ENCODE measurements at regions not wholly inside any gene's neighbourhood (a gene's known extent, or its start where the extent isn't known, plus 50 kb on each side); places are given as distances from the start of the nearest gene placed in this dataset.

DNA sequence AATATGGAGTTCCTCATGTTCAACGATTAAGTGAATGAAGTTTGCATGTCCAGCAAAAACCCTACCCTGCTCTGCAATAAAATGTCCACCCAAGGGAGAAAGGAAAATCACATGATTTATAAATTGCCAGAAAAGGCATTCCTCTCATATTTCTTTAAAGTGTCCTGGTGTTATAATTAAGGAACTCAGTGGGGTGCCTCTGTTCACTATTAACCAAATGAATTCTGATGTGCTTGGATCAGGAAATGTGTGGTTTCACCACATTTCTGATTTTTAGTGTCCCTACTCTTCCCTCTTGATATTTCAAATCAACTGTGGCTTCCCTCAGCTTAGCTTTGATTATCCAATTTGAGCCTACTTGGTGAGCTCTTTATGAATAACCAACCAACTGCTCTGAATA lies 208.1 kb downstream of the PHLDA1 start:
- H3K27ac Mint-ChIP-seq = no peak overlapping the region
- ATAC-seq (no peak), DNase-seq (no peak)
- H3K9me3 Mint-ChIP-seq (ENCODE audit: low read depth) = no peaks in the 10 kb centered on the region
- no peak overlapping the region for H3K4me3 Mint-ChIP-seq
- H3K36me3 Mint-ChIP-seq (ENCODE audit: low read depth) = no peaks in the 10 kb centered on the region
- ChIA-PET CTCF (interaction anchor here (0.6 kb wide), 1 partner anchor 1401 kb away, joined by 3 read pairs; no protein-coding TSS in a partner anchor), POLR2A (no interaction called here)
- H3K27me3 Mint-ChIP-seq = peaks cover 9% of the 10 kb centered on the region
- intact Hi-C loops (cut with DNase I, micrococcal nuclease) = no loop called here
- no peaks in the 10 kb centered on the region for H3K4me1 Mint-ChIP-seq

DNA sequence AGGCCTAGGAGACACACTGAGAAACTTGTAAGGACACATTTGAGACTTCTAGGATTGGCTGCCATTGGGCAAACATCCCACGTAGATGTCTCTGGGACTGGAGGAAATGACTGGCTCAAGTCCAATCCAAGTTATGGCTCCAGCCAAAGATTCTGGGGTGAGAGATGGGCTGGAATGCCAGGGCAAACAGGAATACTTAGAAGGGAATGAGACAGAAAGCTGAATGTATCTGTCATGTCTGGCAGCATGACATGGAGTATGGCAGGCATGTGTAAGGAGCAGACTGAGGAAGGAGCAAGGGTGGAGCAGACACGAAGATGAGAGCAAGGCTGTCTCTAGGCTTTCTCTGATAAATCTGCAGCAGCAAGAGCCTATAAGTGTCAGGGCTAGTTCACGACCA lies 209.2 kb downstream of the PHLDA1 start:
- no peak overlapping the region for H3K4me3 Mint-ChIP-seq
- peaks cover 9% of the 10 kb centered on the region for H3K27me3 Mint-ChIP-seq
- ATAC-seq (no peak), DNase-seq (no peak)
- no peaks in the 10 kb centered on the region for H3K4me1 Mint-ChIP-seq
- ChIA-PET CTCF (interaction anchor here (0.6 kb wide), 2 partner anchors 769 to 1754 kb away, joined by 3 read pairs; no protein-coding TSS in a partner anchor), POLR2A (no interaction called here)
- no peaks in the 10 kb centered on the region for H3K9me3 Mint-ChIP-seq (ENCODE audit: low read depth)
- no peak overlapping the region for H3K27ac Mint-ChIP-seq
- H3K36me3 Mint-ChIP-seq (ENCODE audit: low read depth) = no peaks in the 10 kb centered on the region
- intact Hi-C loops (cut with DNase I, micrococcal nuclease) = no loop called here

DNA sequence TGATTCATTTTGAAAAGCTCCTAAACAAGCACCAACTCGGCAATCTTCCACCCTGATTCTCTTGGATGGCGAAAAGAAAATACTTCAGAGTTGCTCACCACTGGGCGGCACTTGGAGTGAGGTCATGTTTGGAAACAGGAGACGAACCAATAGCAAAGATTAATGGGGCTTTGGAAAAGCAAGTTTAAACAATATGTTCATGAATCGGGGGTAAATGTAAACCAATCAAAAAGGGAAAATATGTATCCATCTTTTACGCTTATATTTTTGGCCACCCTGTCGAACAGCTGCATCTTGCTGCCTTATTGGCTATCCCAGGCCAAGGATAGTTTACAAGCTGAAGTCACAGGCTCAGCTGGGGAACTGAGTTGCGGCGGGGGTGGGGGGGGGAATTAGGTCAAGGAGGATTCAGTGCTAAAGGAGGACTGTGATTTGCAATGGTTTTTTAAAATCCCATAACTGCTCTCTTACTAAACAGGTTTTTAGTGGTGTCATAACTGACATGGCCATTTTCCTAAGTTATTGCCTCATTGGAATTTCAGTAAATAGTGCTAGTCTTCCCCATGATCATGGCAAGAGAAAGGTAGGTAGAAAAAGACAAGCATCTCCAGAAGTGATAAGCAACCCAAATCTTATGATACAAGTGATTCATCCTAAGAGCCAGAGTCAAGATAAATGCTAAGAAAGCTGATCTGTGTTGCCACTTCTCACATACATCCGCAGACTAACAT lies 210.6 kb downstream of the PHLDA1 start:
- Mint-ChIP-seq H3K36me3 (ENCODE audit: low read depth) (no peaks in the 10 kb centered on the region), H3K27me3 (peaks cover 9% of the 10 kb centered on the region), H3K9me3 (ENCODE audit: low read depth) (no peaks in the 10 kb centered on the region), H3K27ac (no peak overlapping the region), H3K4me1 (peaks cover 5% of the 10 kb centered on the region), H3K4me3 (no peak overlapping the region)
- POLR2A ChIA-PET = no interaction called here
- no peak for DNase-seq
- intact Hi-C loops (cut with DNase I, micrococcal nuclease) = no loop called here
- ATAC-seq = no peak
- CTCF ChIA-PET = interaction anchor here (0.5 to 0.9 kb wide), 2 partner anchors 11 to 163 kb away, joined by 3 read pairs; no protein-coding TSS in a partner anchor

DNA sequence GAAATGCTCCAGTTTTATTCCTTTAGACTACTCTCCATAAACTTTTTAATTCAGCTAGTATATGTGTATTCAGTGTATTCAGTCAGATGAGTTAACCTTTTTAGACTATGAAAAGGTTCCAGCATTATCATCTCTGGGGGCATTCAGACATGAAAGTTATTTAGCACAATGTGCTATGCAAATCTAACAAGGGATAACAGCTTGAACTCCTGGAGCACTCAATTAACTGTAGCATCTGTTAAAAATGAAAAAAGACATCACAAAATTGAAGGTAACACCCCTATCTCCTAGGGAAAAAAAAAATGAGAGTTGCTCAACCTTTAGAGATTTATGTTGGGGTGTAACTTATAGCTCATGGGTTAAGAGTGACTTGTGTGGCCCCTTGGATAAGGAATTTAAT lies 211.5 kb downstream of the PHLDA1 start:
- H3K4me1 Mint-ChIP-seq = peaks cover 5% of the 10 kb centered on the region
- CTCF ChIA-PET = interaction anchor here (0.5 to 1.4 kb wide), 5 partner anchors 9 to 162 kb away, joined by 3 read pairs; no protein-coding TSS in a partner anchor
- H3K36me3 Mint-ChIP-seq (ENCODE audit: low read depth) = no peaks in the 10 kb centered on the region
- H3K9me3 Mint-ChIP-seq (ENCODE audit: low read depth) = no peaks in the 10 kb centered on the region
- H3K27me3 Mint-ChIP-seq = peaks cover 9% of the 10 kb centered on the region
- ATAC-seq (no peak), DNase-seq (no peak)
- intact Hi-C loops (cut with DNase I, micrococcal nuclease) = no loop called here
- no peak overlapping the region for H3K27ac Mint-ChIP-seq
- POLR2A ChIA-PET = interaction anchor here (1.0 kb wide), 1 partner anchor 212 kb away, joined by 3 read pairs; the partner anchor contains the start of gene PHLDA1
- H3K4me3 Mint-ChIP-seq = no peak overlapping the region

DNA sequence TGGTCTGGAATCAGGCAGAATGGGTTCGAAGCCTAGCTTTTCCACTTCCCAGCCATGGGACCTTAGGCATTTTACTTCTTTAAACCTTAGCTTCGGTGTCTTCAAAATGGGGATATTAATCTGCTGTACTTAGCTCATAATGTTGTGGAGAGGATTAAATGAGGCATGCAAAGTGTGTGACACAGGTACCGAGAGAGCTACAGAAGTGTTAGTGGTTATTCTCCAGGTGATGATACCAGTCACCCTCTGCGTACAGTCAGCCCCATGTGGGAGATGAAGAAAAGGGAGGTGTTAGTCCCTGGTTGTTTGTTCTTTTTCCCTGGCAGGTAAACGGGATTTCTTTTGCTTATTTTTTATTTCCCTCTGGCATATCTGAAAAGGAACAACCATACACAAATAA lies 212.1 kb downstream of the PHLDA1 start:
- CTCF ChIA-PET = interaction anchor here (0.6 to 1.4 kb wide), 3 partner anchors 9 to 218 kb away, joined by 3 read pairs; no protein-coding TSS in a partner anchor
- H3K36me3 Mint-ChIP-seq (ENCODE audit: low read depth) = no peaks in the 10 kb centered on the region

DNA sequence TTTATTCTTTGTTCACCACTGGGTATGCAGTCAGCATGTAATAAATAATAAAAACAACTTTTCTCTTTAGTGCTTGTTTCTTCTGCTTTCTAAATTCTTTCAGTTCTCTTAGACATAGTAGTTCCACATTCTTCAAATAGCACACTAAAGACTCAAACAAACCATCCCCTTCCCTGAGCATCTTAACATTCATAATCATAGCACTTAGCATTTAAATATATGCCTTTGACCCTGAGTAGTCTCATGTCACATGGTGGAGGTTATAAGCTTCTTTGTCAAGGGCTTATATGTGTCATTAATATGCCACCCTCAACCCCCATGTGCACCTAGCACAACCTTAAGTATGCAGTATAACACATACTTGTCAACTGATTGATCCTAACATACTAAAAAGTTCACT lies 212.7 kb downstream of the PHLDA1 start:
- ChIA-PET POLR2A (interaction anchor here (0.7 to 1.0 kb wide), 2 partner anchors 17 to 213 kb away, joined by 3 to 4 read pairs; partner anchors contain the start of gene PHLDA1), CTCF (interaction anchor here (1.2 to 1.4 kb wide), 2 partner anchors 10 to 218 kb away, joined by 3 read pairs; no protein-coding TSS in a partner anchor)
- H3K4me1 Mint-ChIP-seq = peaks cover 5% of the 10 kb centered on the region
- ATAC-seq (no peak), DNase-seq (no peak)
- intact Hi-C loops (cut with DNase I, micrococcal nuclease) = no loop called here
- H3K27ac Mint-ChIP-seq = no peak overlapping the region
- H3K36me3 Mint-ChIP-seq (ENCODE audit: low read depth) = no peaks in the 10 kb centered on the region
- no peak overlapping the region for H3K4me3 Mint-ChIP-seq
- H3K9me3 Mint-ChIP-seq (ENCODE audit: low read depth) = no peaks in the 10 kb centered on the region
- H3K27me3 Mint-ChIP-seq = peaks cover 6% of the 10 kb centered on the region

More for the DNA sequence above, 212.1 kb downstream of the PHLDA1 start:
- Mint-ChIP-seq H3K4me3 (no peak overlapping the region), H3K27ac (no peak overlapping the region), H3K4me1 (peaks cover 5% of the 10 kb centered on the region), H3K9me3 (ENCODE audit: low read depth) (no peaks in the 10 kb centered on the region), H3K27me3 (peaks cover 6% of the 10 kb centered on the region)
- POLR2A ChIA-PET = interaction anchor here (1.0 kb wide), 1 partner anchor 212 kb away, joined by 3 read pairs; the partner anchor contains the start of gene PHLDA1
- intact Hi-C loops (cut with DNase I, micrococcal nuclease) = no loop called here
- DNase-seq (no peak), ATAC-seq (peak; percentile 31)

DNA sequence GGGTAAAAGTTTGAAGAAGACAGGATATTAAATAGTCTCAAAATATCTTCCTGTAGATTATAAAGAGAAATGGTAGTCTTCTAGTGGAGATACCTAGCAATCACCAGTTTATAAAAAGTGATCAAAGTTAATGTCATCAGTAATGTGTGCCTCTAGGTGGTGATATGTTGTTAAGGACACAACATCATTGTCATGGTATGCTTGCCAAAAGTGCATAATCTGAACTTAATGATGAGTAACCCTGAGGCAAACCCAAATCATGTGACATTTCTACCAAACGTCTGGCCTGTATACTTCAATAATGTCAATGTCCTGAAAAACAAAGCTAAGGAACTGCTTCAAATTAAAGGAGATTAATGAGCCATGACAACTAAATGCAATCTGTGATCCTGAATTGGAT lies 214.7 kb downstream of the PHLDA1 start:
- intact Hi-C loops (cut with DNase I, micrococcal nuclease) = loop anchor here (1.0 to 2.0 kb wide), 2 partner anchors 220 kb away; no protein-coding TSS in a partner anchor
- no peak overlapping the region for H3K4me3 Mint-ChIP-seq
- POLR2A ChIA-PET = no interaction called here
- no peak for DNase-seq
- CTCF ChIA-PET = interaction anchor here (1.0 to 2.6 kb wide), 3 partner anchors 215 to 342 kb away, joined by 3 to 11 read pairs (median 9); partner anchors contain the start of gene PHLDA1
- peaks cover 11% of the 10 kb centered on the region for H3K4me1 Mint-ChIP-seq
- H3K36me3 Mint-ChIP-seq (ENCODE audit: low read depth) = no peaks in the 10 kb centered on the region
- H3K27ac Mint-ChIP-seq = no peak overlapping the region
- no peaks in the 10 kb centered on the region for H3K9me3 Mint-ChIP-seq (ENCODE audit: low read depth)
- ATAC-seq = peak; percentile 87
- H3K27me3 Mint-ChIP-seq = peaks cover 3% of the 10 kb centered on the region

DNA sequence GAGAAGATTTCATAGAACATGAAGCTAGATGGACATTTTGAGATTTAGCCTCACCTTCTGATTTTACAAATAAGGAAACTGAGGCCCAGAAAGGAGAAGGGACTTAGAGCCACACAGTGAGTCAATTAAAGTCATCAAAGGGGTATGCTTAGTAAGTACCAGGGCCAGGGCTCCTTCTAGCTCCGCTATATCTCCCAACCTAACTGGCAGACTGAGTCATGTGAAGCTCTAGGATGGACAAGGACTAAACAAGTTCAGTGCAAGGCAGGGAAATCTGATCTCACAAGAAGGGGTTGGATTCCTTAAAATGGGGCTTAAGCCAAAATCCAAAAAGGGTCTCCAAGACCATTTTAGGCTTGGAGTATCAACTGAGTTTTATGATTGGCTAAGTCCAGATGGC lies 215.8 kb downstream of the PHLDA1 start:
- intact Hi-C loops (cut with DNase I, micrococcal nuclease) = loop anchor here in 1 of 2 experiments (2.0 kb wide), 1 partner anchor 221 kb away; no protein-coding TSS in a partner anchor
- Mint-ChIP-seq H3K27me3 (peaks cover 4% of the 10 kb centered on the region), H3K4me1 (peaks cover 12% of the 10 kb centered on the region), H3K36me3 (ENCODE audit: low read depth) (no peaks in the 10 kb centered on the region), H3K4me3 (no peak overlapping the region), H3K9me3 (ENCODE audit: low read depth) (no peaks in the 10 kb centered on the region), H3K27ac (no peak overlapping the region)
- DNase-seq = no peak
- ATAC-seq = no peak
- ChIA-PET POLR2A (no interaction called here), CTCF (interaction anchor here (0.7 to 2.6 kb wide), 6 partner anchors 96 to 222 kb away, joined by 3 to 9 read pairs (median 3); partner anchors contain the start of gene PHLDA1)

DNA sequence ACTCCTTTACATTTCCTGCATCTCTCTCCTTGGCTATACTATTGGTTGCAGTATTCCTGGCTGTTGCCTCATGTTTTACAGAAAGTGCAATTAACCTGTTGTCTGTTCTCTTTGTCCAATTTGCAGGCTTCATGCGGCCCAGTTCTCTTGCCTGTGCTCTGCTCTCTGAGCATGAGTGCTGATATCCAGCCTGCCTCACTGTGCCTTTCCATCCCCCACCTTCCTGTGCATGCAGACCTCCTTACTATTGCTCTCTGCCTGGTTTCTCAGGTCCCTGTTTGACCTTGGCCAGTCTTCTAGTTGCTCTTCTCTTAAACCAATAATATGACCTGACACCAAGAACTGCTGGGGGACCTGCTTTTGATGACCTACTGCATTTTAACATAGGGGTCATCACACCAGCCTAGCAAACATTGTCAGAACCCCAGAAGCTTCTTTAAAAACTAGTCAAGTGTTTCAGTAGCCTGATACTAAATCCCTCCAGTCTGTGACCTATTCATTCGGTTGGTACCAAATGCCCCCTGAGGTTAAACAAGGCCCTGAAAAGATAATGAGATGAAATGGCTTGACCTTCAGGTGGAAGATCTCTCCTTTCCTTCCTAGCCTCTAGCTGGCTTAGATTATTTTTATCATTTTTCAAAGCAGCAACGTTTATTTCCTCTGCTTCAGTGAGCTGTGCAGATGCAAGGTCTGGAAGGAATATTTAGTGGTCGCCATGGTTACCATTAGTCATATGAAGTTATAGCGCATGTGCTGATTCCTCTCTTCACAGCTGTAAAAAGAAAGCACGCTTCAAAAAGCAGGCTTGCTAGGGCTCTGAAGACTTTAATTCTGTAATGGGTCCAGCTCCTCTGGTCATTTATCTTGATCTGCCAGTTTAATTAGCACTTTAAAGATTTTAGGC lies 216.5 kb downstream of the PHLDA1 start:
- POLR2A ChIA-PET = no interaction called here
- no peak overlapping the region for H3K27ac Mint-ChIP-seq
- H3K36me3 Mint-ChIP-seq (ENCODE audit: low read depth) = no peaks in the 10 kb centered on the region
- H3K4me3 Mint-ChIP-seq = no peak overlapping the region
- no peaks in the 10 kb centered on the region for H3K9me3 Mint-ChIP-seq (ENCODE audit: low read depth)
- ATAC-seq = peak; percentile 49
- intact Hi-C loops (cut with DNase I, micrococcal nuclease) = no loop called here
- H3K27me3 Mint-ChIP-seq = peaks cover 2% of the 10 kb centered on the region
- no peak for DNase-seq
- H3K4me1 Mint-ChIP-seq = peaks cover 12% of the 10 kb centered on the region
- CTCF ChIA-PET = interaction anchor here (0.7 to 2.6 kb wide), 5 partner anchors 96 to 222 kb away, joined by 3 to 9 read pairs (median 3); partner anchors contain the start of gene PHLDA1

DNA sequence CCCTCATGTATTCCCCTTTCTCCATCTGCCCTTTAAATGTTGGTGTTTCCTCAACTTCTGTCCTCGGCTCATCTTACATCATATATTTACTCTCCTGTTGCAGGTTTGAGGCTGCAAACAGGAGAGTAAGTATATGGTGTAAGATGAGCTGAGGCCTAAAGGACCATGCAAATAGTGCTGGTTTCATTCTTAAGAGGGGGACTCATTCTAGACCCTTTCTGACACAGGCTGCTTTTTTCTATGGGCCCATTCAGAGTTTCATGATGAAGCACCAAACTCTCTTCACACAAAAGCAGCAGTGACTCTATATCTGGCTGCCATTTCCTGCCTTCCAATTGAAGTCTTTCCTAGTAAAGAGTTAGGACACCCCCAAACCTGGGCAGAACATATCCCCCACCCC lies 218.5 kb downstream of the PHLDA1 start:
- peaks cover 12% of the 10 kb centered on the region for H3K4me1 Mint-ChIP-seq
- DNase-seq (no peak), ATAC-seq (peak; percentile 20)
- POLR2A ChIA-PET = no interaction called here
- peaks cover 2% of the 10 kb centered on the region for H3K27me3 Mint-ChIP-seq
- no peaks in the 10 kb centered on the region for H3K36me3 Mint-ChIP-seq (ENCODE audit: low read depth)
- CTCF ChIA-PET = interaction anchor here (0.6 kb wide), 1 partner anchor 40 kb away, joined by 3 read pairs; no protein-coding TSS in a partner anchor
- intact Hi-C loops (cut with DNase I, micrococcal nuclease) = no loop called here
- no peak overlapping the region for H3K4me3 Mint-ChIP-seq
- H3K9me3 Mint-ChIP-seq (ENCODE audit: low read depth) = peaks cover 7% of the 10 kb centered on the region
- no peak overlapping the region for H3K27ac Mint-ChIP-seq
